HepG2 (cell line): ENCODE measurements at regions not wholly inside any gene's neighbourhood (a gene's known extent, or its start where the extent isn't known, plus 50 kb on each side); places are given as distances from the start of the nearest gene placed in this dataset.

Experiments used
- ATAC-seq: fragments of 200-7000 bp; cut with Tn5 transposase; 3 replicates; pipeline ENCODE4 v1.9.1; 2020; ENCODE audit warnings: mild to moderate bottlenecking, moderate library complexity
- BruUV-seq: library from RNA; stranded (reverse); fragments of 400-500 nt; replicated peaks from 2 replicates; lab custom pipeline; 2021; lab: Mats Ljungman, UMichigan
- CTCF ChIA-PET: fragments of 300-600 bp; formaldehyde crosslinking; extraction: SDS; loops from one replicate; lab custom pipeline; 2021; ENCODE audit warnings: low total read pairs, inconsistent platforms, low intra/inter-chr PET ratio; lab: Yijun Ruan, JAX
- POLR2A ChIA-PET: fragments of 350-600 bp; sonication (Branson Sonifier 250); formaldehyde crosslinking; loops from one replicate; lab custom pipeline; 2020; ENCODE audit warnings: antibody characterized with exemption, inconsistent platforms; lab: Yijun Ruan, JAX
- DNase-seq: peaks from one replicate; pipeline ENCODE4 v3.0.0-alpha.2; 2015; ENCODE audit warnings: low spot score
- FAIRE-seq: peaks from 3 replicates; lab custom pipeline; 2011; peaks lifted over from hg19 to GRCh38; lab: Jason Lieb, UNC
- H2AFZ ChIP-seq: one replicate; pipeline ENCODE4 v1.6.1; 2011; ENCODE audit warnings: low read length, inconsistent platforms
- H3K27ac ChIP-seq: fragments of 300-600 bp; 3 replicates; pipeline ENCODE4 v1.8.0; 2011; ENCODE audit warnings: mixed run types, mild to moderate bottlenecking, mixed read lengths, low read length, inconsistent platforms; ENCODE audit not compliant: insufficient read depth; ENCODE audit errors: extremely low read length
- H3K27me3 ChIP-seq, 2 experiments: fragments of 200-600 bp in 1 of 2; 2 replicates in 1 of 2; 3 replicates in 1 of 2; pipeline versions ENCODE4 v1.6.0 to v1.8.0; 2011; ENCODE audit warnings: low read length in 2 of 2, mild to moderate bottlenecking in 2 of 2, moderate library complexity in 2 of 2, inconsistent platforms in 1 of 2; ENCODE audit not compliant: insufficient read depth in 2 of 2, control insufficient read depth in 1 of 2
- H3K36me3 ChIP-seq, 2 experiments: fragments of 200-600 bp in 1 of 2; replicated peaks in 1 of 2; 2 replicates in 1 of 2; 3 replicates in 1 of 2; pipeline versions ENCODE4 v1.5.1 to v1.8.0; 2011; ENCODE audit warnings: low read length in 2 of 2, inconsistent platforms in 1 of 2; ENCODE audit not compliant: insufficient read depth in 2 of 2, control insufficient read depth in 1 of 2
- H3K4me1 ChIP-seq: 2 replicates; pipeline ENCODE4 v1.5.1; 2012; ENCODE audit warnings: low read length, inconsistent platforms; ENCODE audit not compliant: insufficient read depth
- H3K4me2 ChIP-seq: 2 replicates; pipeline ENCODE4 v1.6.0; 2011; ENCODE audit warnings: low read depth, low read length, inconsistent platforms
- H3K4me3 ChIP-seq, 3 experiments: fragments of 200-600 bp in 1 of 3; sonication (generic), shearing (Covaris generic) in 1 of 3; replicated peaks in 1 of 3; 2 replicates each; pipeline ENCODE4 v1.5.1; 2011 to 2016; ENCODE audit warnings: low read length in 3 of 3, inconsistent platforms in 2 of 3, low read depth in 2 of 3, mild to moderate bottlenecking in 2 of 3, control low read depth in 1 of 3, mixed read lengths in 1 of 3; ENCODE audit not compliant: insufficient read depth in 1 of 3
- H3K79me2 ChIP-seq: one replicate; pipeline ENCODE4 v1.6.1; 2011; ENCODE audit warnings: low read length, inconsistent platforms; ENCODE audit not compliant: insufficient read depth
- H3K9ac ChIP-seq: 2 replicates; pipeline ENCODE4 v1.6.0; 2011; ENCODE audit warnings: mild to moderate bottlenecking, low read depth, low read length, inconsistent platforms; ENCODE audit not compliant: insufficient read depth
- H3K9me3 ChIP-seq: 2 replicates; pipeline ENCODE4 v1.5.1; 2012; ENCODE audit warnings: mild to moderate bottlenecking, low read length
- H4K20me1 ChIP-seq: 2 replicates; pipeline ENCODE4 v1.6.0; 2011; ENCODE audit warnings: inconsistent platforms, mild to moderate bottlenecking, low read length, moderate library complexity; ENCODE audit not compliant: insufficient read depth
- BRD4 ChIP-seq: sonication (generic); formaldehyde crosslinking; IDR thresholded peaks from 2 replicates; pipeline ENCODE4 v1.4.0; 2020; ENCODE audit warnings: missing genetic modification reagents
- CBFB ChIP-seq: sonication (generic); formaldehyde crosslinking; IDR thresholded peaks from 2 replicates; pipeline ENCODE4 v1.4.0; 2020; ENCODE audit warnings: missing genetic modification reagents
- FOXC1 ChIP-seq: sonication (generic); formaldehyde crosslinking; IDR thresholded peaks from 2 replicates; pipeline ENCODE4 v1.8.0; 2022; ENCODE audit warnings: mild to moderate bottlenecking, missing genetic modification reagents, borderline replicate concordance
- MZF1 ChIP-seq: sonication (generic); formaldehyde crosslinking; IDR thresholded peaks from 2 replicates; pipeline ENCODE4 v1.8.1; 2023; ENCODE audit warnings: mild to moderate bottlenecking, missing genetic modification reagents, borderline replicate concordance
- NFATC3 ChIP-seq: sonication (generic); formaldehyde crosslinking; IDR thresholded peaks from 2 replicates; pipeline ENCODE4 v1.5.1; 2020; ENCODE audit warnings: mild to moderate bottlenecking, missing genetic modification reagents
- NRL ChIP-seq: sonication (generic); formaldehyde crosslinking; IDR thresholded peaks from 2 replicates; pipeline ENCODE4 v1.5.0; 2020; ENCODE audit warnings: missing genetic modification reagents, mild to moderate bottlenecking, moderate library complexity, borderline replicate concordance
- SAFB2 ChIP-seq: sonication (generic); formaldehyde crosslinking; IDR thresholded peaks from 2 replicates; pipeline ENCODE4 v1.5.1; 2020; ENCODE audit warnings: missing genetic modification reagents, low read depth, mild to moderate bottlenecking, borderline replicate concordance
- SMAD9 ChIP-seq: sonication (generic); formaldehyde crosslinking; IDR thresholded peaks from 2 replicates; pipeline ENCODE4 v1.5.1; 2020; ENCODE audit warnings: mild to moderate bottlenecking, missing genetic modification reagents
- STAT5B ChIP-seq: sonication (generic); formaldehyde crosslinking; IDR thresholded peaks from 2 replicates; pipeline ENCODE4 v1.4.0; 2020; ENCODE audit warnings: missing genetic modification reagents
- ZNF207 ChIP-seq: fragments of 450-650 bp; IDR thresholded peaks from 2 replicates; pipeline ENCODE4 v1.6.1; 2016; ENCODE audit warnings: antibody characterized with exemption, borderline replicate concordance
- ZNF318 ChIP-seq: sonication (generic); formaldehyde crosslinking; IDR thresholded peaks from 2 replicates; pipeline ENCODE4 v1.4.0; 2020; ENCODE audit warnings: mild to moderate bottlenecking, missing genetic modification reagents
- ZNF337 ChIP-seq: sonication (generic); formaldehyde crosslinking; IDR thresholded peaks from 2 replicates; pipeline ENCODE4 v1.5.1; 2020; ENCODE audit warnings: missing genetic modification reagents, low read depth, mild to moderate bottlenecking, borderline replicate concordance
- ZNF430 ChIP-seq: sonication (generic); formaldehyde crosslinking; IDR thresholded peaks from 2 replicates; pipeline ENCODE4 v1.9.0; 2021; ENCODE audit warnings: mild to moderate bottlenecking, missing genetic modification reagents
- ZNF512 ChIP-seq: sonication (generic); formaldehyde crosslinking; IDR thresholded peaks from 2 replicates; pipeline ENCODE4 v1.4.0; 2020; ENCODE audit warnings: mild to moderate bottlenecking, missing genetic modification reagents
- WGBS: methylation state at CpG from one replicate; pipeline ENCODE4 v1.1.6; 2017; ENCODE audit warnings: low lambda C conversion rate; 5-methylcytosine and 5-hydroxymethylcytosine counted together
- in situ Hi-C: cut with HindIII; loops from 2 replicates; pipeline ENCODE4 v1.10.0; 2017; ENCODE audit warnings: low pct_unique_long_range_greater_than_20kb; ENCODE audit not compliant: extremely low pct_ligation_motif_present
- intact Hi-C: fragments of 100-400 bp; cut with micrococcal nuclease; formaldehyde crosslinking; loops from one replicate; pipeline ENCODE4 v1.10.0; 2022; ENCODE audit not compliant: unreplicated experiment

- TF ChIP-seq SMAD9 (CRISPR knock-in tag) (no peak), ZNF337 (no peak), SAFB2 (CRISPR knock-in tag) (no peak), MZF1 (CRISPR knock-in tag) (no peak), STAT5B (CRISPR knock-in tag) (no peak), NFATC3 (no peak), ZNF512 (CRISPR knock-in tag) (no peak), BRD4 (CRISPR knock-in tag) (no peak)
Measured at GRCh38 chr5:27900761-27901160, 862.4 kb upstream of the CDH9 start (continued).

- DNase-seq, result no peak
- H3K27ac ChIP-seq, result no peak overlapping the region
- H3K4me2 ChIP-seq, result no peak overlapping the region
- no peaks in the 10 kb centered on the region for H3K9me3 ChIP-seq
- POLR2A ChIA-PET, result no interaction called here
- no peaks in the 10 kb centered on the region for H3K27me3 ChIP-seq
- 0% methylated on average over 1 of the region's 1 CpG for WGBS
- H4K20me1 ChIP-seq, result no peaks in the 10 kb centered on the region
- BruUV-seq, result no TSS peak
- no peak overlapping the region for H2AFZ ChIP-seq
- H3K79me2 ChIP-seq, result no peaks in the 10 kb centered on the region
- in situ Hi-C loops, result no loop called here
- CTCF ChIA-PET, result no interaction called here
- no peaks in the 10 kb centered on the region for H3K36me3 ChIP-seq
- H3K4me3 ChIP-seq, result no peak overlapping the region
- no peak for ATAC-seq
- no peak overlapping the region for H3K9ac ChIP-seq
- no peaks in the 10 kb centered on the region for H3K4me1 ChIP-seq
- FAIRE-seq, result no peak
- intact Hi-C loops, result no loop called here
- TF ChIP-seq ZNF430 (CRISPR knock-in tag), result no peak
- no peak for TF ChIP-seq NRL (CRISPR knock-in tag)
- no peak for TF ChIP-seq ZNF318
- TF ChIP-seq FOXC1, result no peak
- TF ChIP-seq CBFB (CRISPR knock-in tag), result no peak
- no peak for TF ChIP-seq ZNF207
Measured at GRCh38 chr5:27876071-27876470, 837.7 kb upstream of the CDH9 start.
